Spleen (tissue), 7 donors: ENCODE measurements at regions not wholly inside any gene's neighbourhood (a gene's known extent, or its start where the extent isn't known, plus 50 kb on each side); places are given as distances from the start of the nearest gene placed in this dataset.

Experiments used
- CTCF ChIP-seq, 11 experiments: fragments of 200-600 bp in 7 of 11; fragments of 450-650 bp in 4 of 11; sonication (generic) in 4 of 11; IDR thresholded peaks in 8 of 11; conservative IDR thresholded peaks in 3 of 11; 1 replicate in 7 of 11; 2 replicates in 4 of 11; pipeline versions ENCODE4 v1.4.0 to v1.8.0; 2016 to 2021; ENCODE audit warnings: antibody characterized with exemption in 11 of 11, inconsistent platforms in 4 of 11, mild to moderate bottlenecking in 1 of 11
- POLR2AphosphoS5 ChIP-seq, 3 donors: sonication (generic); formaldehyde crosslinking; IDR thresholded peaks; one replicate each; pipeline ENCODE4 v1.5.1; 2017; ENCODE audit warnings: antibody characterized with exemption in 3 of 3
- donor health status: DM: no; HTN: no; CAD: no; lungs with moderate emphysema.
- donor health status: DM: no; HTN: no; CAD: no.
- donor health status: DM: no; HTN: no; CAD: no.

GRCh38 chr16:85346404-85347212, 234.3 kb upstream of the CIBAR2 start:
- TF ChIP-seq CTCF (IDR thresholded peaks at IDR 0.05 in 8 of 11, conservative IDR thresholded peaks at IDR 0.05 in 3 of 11) (no peak), POLR2AphosphoS5 (IDR thresholded peaks at IDR 0.05) (no peak)
